CD4-positive, alpha-beta T cell (primary cell): ENCODE measurements at regions not wholly inside any gene's neighbourhood (a gene's known extent, or its start where the extent isn't known, plus 50 kb on each side); places are given as distances from the start of the nearest gene placed in this dataset.

Experiments
- ATAC-seq: fragments of 200-7000 bp; cut with Tn5 transposase; one replicate; pipeline ENCODE4 v1.10.0; 2022; ENCODE audit warnings: mild to moderate bottlenecking; ENCODE audit not compliant: poor library complexity
- CTCF ChIA-PET: fragments of 350-600 bp; sonication (Branson Sonifier 250); formaldehyde crosslinking; loops from one replicate; lab custom pipeline; 2021; ENCODE audit warnings: antibody characterized with exemption, inconsistent platforms; lab: Charles Lee
- POLR2A ChIA-PET: fragments of 350-600 bp; sonication (Branson Sonifier 250); formaldehyde crosslinking; loops from one replicate; lab custom pipeline; 2021; ENCODE audit warnings: antibody characterized with exemption, inconsistent platforms; lab: Charles Lee
- DNase-seq, 14 experiments: peaks; one replicate each; pipeline ENCODE4 v3.0.0-alpha.2; 2013 to 2020; ENCODE audit warnings: mixed read lengths in 2 of 14
- H3K27ac ChIP-seq, 2 donors: one replicate each; pipeline versions ENCODE4 v1.5.1 to v1.7.0; 2013; ENCODE audit warnings: low read length in 2 of 2, low read depth in 1 of 2, mild to moderate bottlenecking in 1 of 2
- H3K27me3 ChIP-seq, 2 experiments: 1 replicate in 1 of 2; 2 replicates in 1 of 2; pipeline versions ENCODE4 v1.6.1 to v1.7.0; 2013; ENCODE audit warnings: low read length in 2 of 2, control low read depth in 1 of 2, mild to moderate bottlenecking in 1 of 2, moderate library complexity in 1 of 2; ENCODE audit not compliant: insufficient read depth in 2 of 2, control insufficient read depth in 1 of 2
- H3K36me3 ChIP-seq: one replicate; pipeline ENCODE4 v1.6.1; 2013; ENCODE audit warnings: low read length, control low read depth; ENCODE audit not compliant: insufficient read depth
- H3K4me1 ChIP-seq: one replicate; pipeline ENCODE4 v1.6.1; 2013; ENCODE audit warnings: low read length, control low read depth; ENCODE audit not compliant: insufficient read depth
- H3K4me3 ChIP-seq: one replicate; pipeline ENCODE4 v1.5.1; 2013; ENCODE audit warnings: mild to moderate bottlenecking, low read length, moderate library complexity
- H3K9me3 ChIP-seq, 2 experiments: 1 replicate in 1 of 2; 2 replicates in 1 of 2; pipeline versions ENCODE4 v1.6.1 to v1.7.0; 2013; ENCODE audit warnings: low read length in 2 of 2, mild to moderate bottlenecking in 2 of 2, control low read depth in 1 of 2, moderate library complexity in 1 of 2; ENCODE audit not compliant: control insufficient read depth in 1 of 2, insufficient read depth in 1 of 2
- H3K27ac Mint-ChIP-seq: one replicate; pipeline ENCODE4 v1.8.0; 2020; ENCODE audit warnings: mixed read lengths
- H3K27me3 Mint-ChIP-seq: one replicate; pipeline ENCODE4 v1.8.0; 2021; ENCODE audit warnings: mixed read lengths
- H3K36me3 Mint-ChIP-seq: one replicate; pipeline ENCODE4 v1.8.0; 2021; ENCODE audit warnings: low read depth, mixed read lengths
- H3K4me1 Mint-ChIP-seq: one replicate; pipeline ENCODE4 v1.8.0; 2021; ENCODE audit warnings: low read depth, mixed read lengths
- H3K4me3 Mint-ChIP-seq: one replicate; pipeline ENCODE4 v1.8.0; 2020; ENCODE audit warnings: mild to moderate bottlenecking, mixed read lengths
- H3K9me3 Mint-ChIP-seq: one replicate; pipeline ENCODE4 v1.8.0; 2020; ENCODE audit warnings: mixed read lengths
- intact Hi-C, 2 experiments: fragments of 100-400 bp; cut with DNase I in 1 of 2; cut with micrococcal nuclease in 1 of 2; formaldehyde crosslinking; loops; one replicate each; pipeline versions ENCODE4 v1.15.1 to v1.9.0; 2023 to 2025; cut with DNase I, micrococcal nuclease
- TF ChIP-seq, protein P1 (sequence below): fragments of 200-600 bp; IDR thresholded peaks from one replicate; pipeline ENCODE4 v1.8.0; 2022; ENCODE audit warnings: antibody characterized with exemption, mild to moderate bottlenecking

DNA sequence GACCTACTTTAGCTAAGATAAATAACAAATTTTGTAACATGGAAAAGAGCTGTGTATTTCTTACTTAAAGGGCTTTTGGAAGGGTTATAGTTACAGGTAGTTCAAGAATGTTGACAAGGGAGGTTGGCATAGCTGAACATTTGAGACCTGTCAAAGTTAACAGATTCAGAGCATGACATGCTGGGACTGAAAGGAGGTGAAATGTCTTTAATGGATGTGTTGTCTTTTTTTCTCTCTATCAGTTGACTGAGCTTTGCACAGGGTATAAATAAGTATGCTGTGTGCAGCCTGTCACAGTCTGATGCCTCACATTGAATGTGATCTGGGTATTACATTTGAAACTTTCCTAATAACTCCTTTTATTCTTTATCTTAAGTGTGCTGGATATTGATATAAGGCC, 411.9 kb upstream of the ZP4 start:
- H3K27ac ChIP-seq: no peak overlapping the region
- POLR2A ChIA-PET: interaction anchor here (0.6 kb wide), 1 partner anchor 43 kb away, joined by 3 read pairs; no protein-coding TSS in a partner anchor

DNA sequence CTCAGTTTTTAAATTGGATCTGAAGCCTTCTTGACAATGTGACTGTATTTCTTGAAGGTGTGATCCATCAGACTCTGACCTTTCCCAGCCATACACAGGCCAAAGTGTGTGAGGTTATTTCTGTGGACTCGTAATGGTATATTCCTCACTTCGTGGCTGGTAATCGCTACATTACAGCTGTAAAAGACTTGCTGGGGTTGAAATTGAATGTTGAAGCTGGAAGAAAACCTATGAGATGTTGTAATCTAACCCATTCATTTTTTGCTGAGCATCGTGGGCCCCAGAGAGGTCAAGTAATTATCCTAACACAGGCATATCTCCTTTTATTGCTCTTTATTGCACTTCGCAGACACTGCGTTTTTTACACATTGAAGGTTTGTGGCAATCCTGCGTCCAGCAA, 405.6 kb upstream of the ZP4 start:
- H3K27ac ChIP-seq: no peak overlapping the region
- H3K9me3 Mint-ChIP-seq: peaks cover 5% of the 10 kb centered on the region
- DNase-seq (no peak), ATAC-seq (no peak)
- H3K36me3 ChIP-seq: no peaks in the 10 kb centered on the region
- H3K4me1 ChIP-seq: no peaks in the 10 kb centered on the region
- H3K4me3 Mint-ChIP-seq: no peak overlapping the region
- intact Hi-C loops: no loop called here
- no peak overlapping the region for H3K4me3 ChIP-seq
- POLR2A ChIA-PET: no interaction called here
- no peak overlapping the region for H3K27ac Mint-ChIP-seq
- CTCF ChIA-PET: no interaction called here
- TF ChIP-seq, protein P1, sequence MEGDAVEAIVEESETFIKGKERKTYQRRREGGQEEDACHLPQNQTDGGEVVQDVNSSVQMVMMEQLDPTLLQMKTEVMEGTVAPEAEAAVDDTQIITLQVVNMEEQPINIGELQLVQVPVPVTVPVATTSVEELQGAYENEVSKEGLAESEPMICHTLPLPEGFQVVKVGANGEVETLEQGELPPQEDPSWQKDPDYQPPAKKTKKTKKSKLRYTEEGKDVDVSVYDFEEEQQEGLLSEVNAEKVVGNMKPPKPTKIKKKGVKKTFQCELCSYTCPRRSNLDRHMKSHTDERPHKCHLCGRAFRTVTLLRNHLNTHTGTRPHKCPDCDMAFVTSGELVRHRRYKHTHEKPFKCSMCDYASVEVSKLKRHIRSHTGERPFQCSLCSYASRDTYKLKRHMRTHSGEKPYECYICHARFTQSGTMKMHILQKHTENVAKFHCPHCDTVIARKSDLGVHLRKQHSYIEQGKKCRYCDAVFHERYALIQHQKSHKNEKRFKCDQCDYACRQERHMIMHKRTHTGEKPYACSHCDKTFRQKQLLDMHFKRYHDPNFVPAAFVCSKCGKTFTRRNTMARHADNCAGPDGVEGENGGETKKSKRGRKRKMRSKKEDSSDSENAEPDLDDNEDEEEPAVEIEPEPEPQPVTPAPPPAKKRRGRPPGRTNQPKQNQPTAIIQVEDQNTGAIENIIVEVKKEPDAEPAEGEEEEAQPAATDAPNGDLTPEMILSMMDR: no peak
- no peaks in the 10 kb centered on the region for H3K27me3 ChIP-seq
- no peaks in the 10 kb centered on the region for H3K27me3 Mint-ChIP-seq
- peaks cover 0 to 8% of the 10 kb centered on the region in 2 experiments for H3K9me3 ChIP-seq
- H3K4me1 Mint-ChIP-seq: no peaks in the 10 kb centered on the region
- no peaks in the 10 kb centered on the region for H3K36me3 Mint-ChIP-seq

More for the DNA sequence above, 411.9 kb upstream of the ZP4 start:
- Mint-ChIP-seq H3K27me3 (no peaks in the 10 kb centered on the region), H3K27ac (no peak overlapping the region), H3K4me3 (no peak overlapping the region), H3K4me1 (no peaks in the 10 kb centered on the region), H3K36me3 (no peaks in the 10 kb centered on the region), H3K9me3 (peaks cover 7% of the 10 kb centered on the region)
- Histone ChIP-seq H3K9me3 (peaks cover 0 to 5% of the 10 kb centered on the region in 2 experiments), H3K27me3 (no peaks in the 10 kb centered on the region), H3K4me1 (no peaks in the 10 kb centered on the region), H3K36me3 (no peaks in the 10 kb centered on the region), H3K4me3 (no peak overlapping the region)
- CTCF ChIA-PET: no interaction called here
- intact Hi-C loops: no loop called here
- DNase-seq: no peak
- no peak for ATAC-seq
- TF ChIP-seq, protein P1: no peak

DNA sequence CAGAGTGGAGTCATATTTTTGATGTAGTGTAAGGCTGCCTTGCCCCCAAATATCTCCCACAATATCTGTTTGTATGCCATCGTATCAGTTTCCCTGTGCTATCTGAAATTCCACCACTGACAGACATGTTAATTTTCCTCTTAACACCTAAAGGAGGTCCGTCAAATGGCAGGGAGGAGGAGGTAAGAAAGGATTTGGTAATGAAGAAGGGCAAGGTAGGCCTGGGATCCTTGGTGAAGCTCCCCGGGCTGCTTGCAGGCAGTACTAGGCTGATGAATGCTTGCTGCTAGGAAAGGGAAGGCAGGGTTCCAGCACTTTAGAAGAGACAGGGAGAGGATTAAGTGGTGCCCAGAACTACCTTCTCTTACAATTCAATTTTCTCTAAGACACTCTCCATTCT, 402.4 kb upstream of the ZP4 start:
- H3K27me3 Mint-ChIP-seq: no peaks in the 10 kb centered on the region
- H3K4me3 Mint-ChIP-seq: no peak overlapping the region
- Histone ChIP-seq H3K9me3 (peaks cover 0 to 8% of the 10 kb centered on the region in 2 experiments), H3K27me3 (no peaks in the 10 kb centered on the region), H3K27ac (no peak overlapping the region), H3K4me3 (no peak overlapping the region), H3K4me1 (no peaks in the 10 kb centered on the region), H3K36me3 (no peaks in the 10 kb centered on the region)
- POLR2A ChIA-PET: no interaction called here
- CTCF ChIA-PET: no interaction called here
- H3K9me3 Mint-ChIP-seq: peaks cover 5% of the 10 kb centered on the region
- H3K27ac Mint-ChIP-seq: no peak overlapping the region
- intact Hi-C loops: no loop called here
- no peaks in the 10 kb centered on the region for H3K4me1 Mint-ChIP-seq
- no peak for DNase-seq
- no peaks in the 10 kb centered on the region for H3K36me3 Mint-ChIP-seq
- no peak for ATAC-seq
- TF ChIP-seq, protein P1: no peak
